Omental fat pad (tissue), 3 donors: ENCODE measurements at regions not wholly inside any gene's neighbourhood (a gene's known extent, or its start where the extent isn't known, plus 50 kb on each side); places are given as distances from the start of the nearest gene placed in this dataset.
"Not testable (repeated sequence)": the region's sequence is repeated elsewhere in the genome, so short reads cannot be mapped to it uniquely, and the experiment has no call there.

ENCODE experiments used
- ATAC-seq: fragments of 150-250 bp; one replicate; pipeline ENCODE4 v1.9.1; 2016; ENCODE audit warnings: mild to moderate bottlenecking, moderate library complexity; ENCODE audit not compliant: low FRiP score
- DNase-seq: peaks from one replicate; pipeline ENCODE4 v3.0.0-alpha.2; 2019; ENCODE audit warnings: low spot score
- TF ChIP-seq, protein P1 (sequence below), 3 donors: fragments of 450-650 bp; IDR thresholded peaks; one replicate each; pipeline ENCODE4 v1.5.1; 2016 to 2017; ENCODE audit warnings: antibody characterized with exemption in 3 of 3, mild to moderate bottlenecking in 3 of 3, moderate library complexity in 2 of 3

DNA sequence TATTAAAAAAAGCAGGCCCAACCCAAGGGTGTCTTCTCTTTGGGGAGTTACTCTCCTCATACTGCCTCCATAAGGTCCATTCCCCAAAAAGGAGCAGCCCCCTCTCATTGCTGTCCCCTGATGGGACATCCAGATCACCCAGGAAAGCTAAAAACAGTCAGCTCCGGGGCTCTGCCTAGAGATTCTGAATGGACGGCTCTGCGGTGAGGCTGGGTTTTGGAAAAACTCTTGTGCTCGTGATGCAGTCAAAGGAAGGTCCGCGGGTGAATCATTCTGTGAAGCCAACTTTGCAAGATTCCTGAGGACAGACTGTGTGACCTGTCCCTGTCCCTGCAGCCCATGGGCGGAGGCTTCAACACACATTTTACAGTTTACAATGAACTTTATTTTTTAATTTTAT lies 351.5 kb downstream of the TYW1 start:
- no peak for DNase-seq

DNA sequence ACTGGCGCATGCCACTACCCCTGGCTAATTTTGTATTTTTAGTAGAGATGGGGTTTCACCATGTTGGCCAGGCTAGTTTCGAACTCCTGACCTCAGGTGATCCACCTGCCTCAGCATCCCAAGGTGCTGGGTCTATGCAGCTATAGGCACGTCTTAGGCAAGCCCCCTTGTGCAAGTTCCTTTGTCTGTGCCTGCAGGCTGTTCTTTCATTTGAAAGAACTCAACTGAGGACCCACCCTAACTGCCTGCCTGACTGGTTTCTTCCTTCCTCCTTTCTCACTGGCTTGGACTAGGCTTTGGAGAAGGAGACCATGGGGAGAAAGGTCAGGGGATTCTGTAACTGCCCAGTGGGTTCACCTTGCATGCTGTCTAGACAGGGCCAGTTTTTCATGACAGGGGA lies 361.0 kb downstream of the TYW1 start:
- not testable (repeated sequence) for DNase-seq, ATAC-seq

More for the DNA sequence above, 351.5 kb downstream of the TYW1 start:
- TF ChIP-seq, protein P1, sequence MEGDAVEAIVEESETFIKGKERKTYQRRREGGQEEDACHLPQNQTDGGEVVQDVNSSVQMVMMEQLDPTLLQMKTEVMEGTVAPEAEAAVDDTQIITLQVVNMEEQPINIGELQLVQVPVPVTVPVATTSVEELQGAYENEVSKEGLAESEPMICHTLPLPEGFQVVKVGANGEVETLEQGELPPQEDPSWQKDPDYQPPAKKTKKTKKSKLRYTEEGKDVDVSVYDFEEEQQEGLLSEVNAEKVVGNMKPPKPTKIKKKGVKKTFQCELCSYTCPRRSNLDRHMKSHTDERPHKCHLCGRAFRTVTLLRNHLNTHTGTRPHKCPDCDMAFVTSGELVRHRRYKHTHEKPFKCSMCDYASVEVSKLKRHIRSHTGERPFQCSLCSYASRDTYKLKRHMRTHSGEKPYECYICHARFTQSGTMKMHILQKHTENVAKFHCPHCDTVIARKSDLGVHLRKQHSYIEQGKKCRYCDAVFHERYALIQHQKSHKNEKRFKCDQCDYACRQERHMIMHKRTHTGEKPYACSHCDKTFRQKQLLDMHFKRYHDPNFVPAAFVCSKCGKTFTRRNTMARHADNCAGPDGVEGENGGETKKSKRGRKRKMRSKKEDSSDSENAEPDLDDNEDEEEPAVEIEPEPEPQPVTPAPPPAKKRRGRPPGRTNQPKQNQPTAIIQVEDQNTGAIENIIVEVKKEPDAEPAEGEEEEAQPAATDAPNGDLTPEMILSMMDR (IDR thresholded peaks at IDR 0.05): no peak
- ATAC-seq: no peak

DNA sequence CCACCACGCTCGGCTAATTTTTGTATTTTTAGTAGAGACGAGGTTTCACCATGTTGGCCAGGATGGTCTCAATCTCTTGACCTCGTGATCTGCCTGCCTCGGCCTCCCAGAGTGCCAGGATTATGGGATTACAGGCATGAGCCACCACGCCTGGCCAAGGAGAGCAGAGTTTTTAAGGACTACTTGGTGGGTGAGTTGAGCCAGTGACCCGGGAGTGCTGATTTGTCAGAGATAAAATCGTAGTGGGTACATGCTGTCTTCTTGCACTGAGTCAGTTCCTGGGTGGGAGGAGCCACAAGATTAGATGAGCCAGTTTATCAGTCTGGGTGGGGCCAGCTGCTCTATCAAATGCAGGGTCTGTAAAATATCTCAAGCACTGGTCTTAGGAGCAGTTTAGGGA lies 361.7 kb downstream of the TYW1 start:
- ATAC-seq, DNase-seq: not testable (repeated sequence)

DNA sequence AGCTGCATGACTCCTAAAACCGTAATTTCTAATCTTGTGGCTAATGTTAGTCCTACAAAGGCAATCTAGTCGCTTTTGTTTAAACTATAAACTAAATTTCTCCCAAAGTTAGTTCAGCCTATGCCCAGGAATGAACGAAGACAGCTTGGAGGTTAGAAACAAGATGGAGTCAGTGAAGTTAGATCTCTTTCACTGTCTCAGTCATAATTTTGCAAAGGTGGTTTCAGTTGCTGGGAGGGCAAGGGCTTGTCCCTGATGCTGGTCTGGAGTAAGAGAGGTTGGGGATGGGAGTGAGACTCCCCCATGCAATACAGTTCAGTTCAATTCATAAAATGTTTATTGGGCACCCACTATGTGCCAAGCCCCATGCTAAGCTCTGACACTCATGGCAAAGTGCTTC lies 362.1 kb downstream of the TYW1 start:
- DNase-seq, ATAC-seq: not testable (repeated sequence)

DNA sequence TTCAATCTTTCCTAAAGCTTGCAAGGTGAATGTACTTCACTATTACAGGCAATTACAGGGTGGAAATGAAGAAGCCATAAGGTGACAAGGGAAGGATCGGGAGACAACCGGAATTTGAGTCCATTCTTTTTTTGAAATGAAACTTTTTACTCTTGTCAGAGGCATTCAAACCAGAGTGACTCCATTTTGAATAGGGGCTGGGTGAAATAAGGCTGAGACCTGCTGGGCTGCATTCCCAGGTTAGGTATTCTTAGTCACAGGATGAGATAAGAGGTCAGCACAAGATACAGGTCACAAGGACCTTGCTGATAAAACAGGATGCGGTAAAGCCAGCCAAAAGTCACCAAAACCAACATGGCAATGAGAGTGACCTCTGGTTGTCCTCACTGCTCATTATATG lies 363.3 kb downstream of the TYW1 start:
- TF ChIP-seq, protein P1 (IDR thresholded peaks at IDR 0.05): no peak
- no peak for ATAC-seq
- DNase-seq: no peak

DNA sequence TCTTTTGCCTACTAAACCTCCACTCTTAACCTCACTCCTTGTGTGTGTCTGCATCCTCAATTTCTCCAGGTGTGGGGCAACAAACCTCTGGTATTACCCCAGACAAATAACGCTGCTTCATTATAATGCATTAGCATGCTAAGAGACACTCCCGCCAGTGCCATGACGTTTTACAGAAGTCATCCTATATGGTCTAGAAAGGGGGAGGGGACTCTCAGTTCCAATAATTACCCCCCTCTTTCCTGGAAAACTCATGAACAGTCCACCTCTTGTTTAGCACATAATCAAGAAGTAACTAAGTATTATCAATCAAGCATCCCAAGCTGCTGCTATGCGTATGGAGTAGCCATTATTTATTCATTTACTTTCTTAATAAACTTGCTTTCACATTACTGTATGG lies 364.5 kb downstream of the TYW1 start:
- no peak for DNase-seq
- TF ChIP-seq, protein P1 (IDR thresholded peaks at IDR 0.05): no peak
- ATAC-seq: no peak

DNA sequence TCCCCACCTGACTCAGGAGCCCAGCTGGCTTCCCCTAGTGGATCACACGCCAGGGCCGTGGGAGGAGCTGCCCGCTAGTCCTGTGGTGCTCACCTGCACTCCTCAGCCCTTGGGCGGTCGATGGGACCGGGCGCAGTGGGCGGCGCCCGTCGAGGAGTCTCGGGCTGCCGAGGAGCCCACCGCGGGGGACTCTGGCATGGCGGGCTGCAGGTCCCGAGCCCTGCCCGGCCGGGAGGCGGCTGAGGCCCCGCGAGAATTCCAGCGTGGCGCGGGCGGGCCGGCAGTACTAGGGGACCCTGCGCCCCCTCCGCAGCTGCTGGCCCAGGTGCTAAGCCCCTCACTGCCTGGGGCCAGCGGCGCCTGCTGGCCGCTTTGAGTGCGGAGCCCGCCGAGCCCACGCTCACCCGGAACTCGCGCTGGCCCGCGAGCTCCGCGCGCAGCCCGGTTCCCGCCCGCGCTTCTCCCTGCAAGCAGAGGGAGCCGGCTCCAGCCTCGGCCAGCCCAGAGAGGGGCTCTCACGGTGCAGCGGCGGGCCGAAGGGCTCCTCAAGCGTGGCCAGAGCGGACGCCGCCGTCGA lies 367.9 kb downstream of the TYW1 start:
- DNase-seq: no peak
- TF ChIP-seq, protein P1 (IDR thresholded peaks at IDR 0.05): no peak
- no peak for ATAC-seq

DNA sequence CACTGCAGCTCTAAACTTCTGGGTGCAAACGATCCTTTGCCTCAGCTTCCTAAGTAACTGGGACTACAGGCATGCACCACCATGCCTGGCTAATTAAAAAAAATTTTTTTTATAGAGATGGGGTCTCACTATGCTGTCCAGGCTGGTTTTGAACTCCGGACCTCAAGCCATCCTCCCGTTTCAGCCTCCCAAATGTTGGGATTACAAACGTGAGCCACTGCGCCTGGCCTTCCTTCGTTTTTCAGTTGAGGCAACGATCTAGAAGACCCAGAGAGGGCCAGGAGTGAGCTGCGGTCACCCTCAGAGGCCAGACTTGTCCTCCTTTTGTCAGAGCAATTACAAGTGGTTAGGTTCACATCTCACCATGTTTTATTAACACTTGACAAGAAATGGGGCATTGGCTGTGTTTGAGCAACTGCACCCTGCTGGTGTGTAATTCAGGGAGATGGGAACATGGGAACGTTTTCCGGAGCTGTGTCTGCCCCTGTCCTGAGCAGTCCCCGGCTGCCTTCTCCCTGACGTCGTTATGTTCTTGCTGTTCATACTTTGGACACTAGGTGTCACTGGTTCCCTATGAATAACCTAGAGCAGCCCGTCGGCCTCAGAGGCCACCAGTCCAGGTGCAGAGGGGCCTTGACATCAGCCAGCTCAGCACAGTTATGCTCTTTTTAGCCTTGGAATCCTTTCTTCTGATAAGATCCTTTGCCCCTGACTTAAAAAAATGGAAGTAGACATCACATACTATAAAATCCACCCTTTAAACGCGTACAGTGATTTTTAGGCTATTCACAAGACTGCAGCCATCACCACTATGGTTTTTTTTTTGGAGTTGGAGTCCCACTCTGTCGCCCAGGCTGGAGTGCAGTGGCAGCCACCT lies 375.0 kb downstream of the TYW1 start:
- DNase-seq (no peak), ATAC-seq (peak; percentile 71)
- TF ChIP-seq, protein P1 (IDR thresholded peaks at IDR 0.05): peak in 1 of 3 donors; percentile 26

DNA sequence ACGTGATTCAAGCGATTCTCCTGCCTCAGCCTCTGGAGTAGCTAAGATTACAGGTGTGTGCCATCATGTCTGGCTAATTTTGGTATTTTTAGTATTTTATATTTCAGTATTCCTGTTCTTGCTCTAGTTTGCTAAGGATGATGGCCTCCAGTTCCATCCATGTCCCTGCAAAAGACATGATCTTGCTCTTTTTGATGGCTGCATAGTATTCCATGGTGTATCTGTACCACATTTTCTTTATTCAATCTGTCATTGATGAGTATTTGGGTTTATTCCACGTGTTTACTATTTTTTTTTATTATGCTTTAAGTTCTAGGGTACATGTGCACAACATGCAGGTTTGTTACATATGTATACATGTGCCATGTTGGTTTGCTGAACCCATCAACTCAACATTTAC lies 376.8 kb downstream of the TYW1 start:
- not testable (repeated sequence) for ATAC-seq, DNase-seq
